NCI-H2171 treated with DMSO at 0.1 percent for 48 hours (cell line): ENCODE measurements at regions not wholly inside any gene's neighbourhood (a gene's known extent, or its start where the extent isn't known, plus 50 kb on each side); places are given as distances from the start of the nearest gene placed in this dataset.
"Not testable (repeated sequence)": the region's sequence is repeated elsewhere in the genome, so short reads cannot be mapped to it uniquely, and the experiment has no call there.

Experiments used
- DNase-seq: peaks from one replicate; lab custom pipeline; 2025; lab: John Stamatoyannopoulos, UW

- no peak for DNase-seq
Measured at GRCh38 chr2:185644828-185645227, 93.8 kb upstream of the FSIP2 start.

- DNase-seq, result no peak
Measured at GRCh38 chr2:185645529-185645928, 93.1 kb upstream of the FSIP2 start.

- DNase-seq, result no peak
Measured at GRCh38 chr2:185658750-185659149, 79.9 kb upstream of the FSIP2 start.

GRCh38 chr2:185663811-185664210 is 74.8 kb upstream of the FSIP2 start:
- no peak for DNase-seq

GRCh38 chr2:185664384-185664783 is 74.2 kb upstream of the FSIP2 start:
- DNase-seq, result no peak

- DNase-seq, result no peak
Measured at GRCh38 chr2:185665251-185665814, 73.3 kb upstream of the FSIP2 start.

GRCh38 chr2:185667452-185667851 is 71.2 kb upstream of the FSIP2 start:
- no peak for DNase-seq

- no peak for DNase-seq
Measured at GRCh38 chr2:185668710-185669109, 69.9 kb upstream of the FSIP2 start.

GRCh38 chr2:185674232-185674631 is 64.4 kb upstream of the FSIP2 start:
- no peak for DNase-seq

- DNase-seq, result no peak
Measured at GRCh38 chr2:185676316-185676715, 62.3 kb upstream of the FSIP2 start.

GRCh38 chr2:185687001-185687400 is 51.6 kb upstream of the FSIP2 start:
- DNase-seq, result not testable (repeated sequence)

- no peak for DNase-seq
Measured at GRCh38 chr2:185687967-185688366, 50.6 kb upstream of the FSIP2 start.
